ENCODE measurements at regions not wholly inside any gene's neighbourhood (a gene's known extent, or its start where the extent isn't known, plus 50 kb on each side); places are given as distances from the start of the nearest gene placed in this dataset.
"Not testable (repeated sequence)": the region's sequence is repeated elsewhere in the genome, so short reads cannot be mapped to it uniquely, and the experiment has no call there.

DNA sequence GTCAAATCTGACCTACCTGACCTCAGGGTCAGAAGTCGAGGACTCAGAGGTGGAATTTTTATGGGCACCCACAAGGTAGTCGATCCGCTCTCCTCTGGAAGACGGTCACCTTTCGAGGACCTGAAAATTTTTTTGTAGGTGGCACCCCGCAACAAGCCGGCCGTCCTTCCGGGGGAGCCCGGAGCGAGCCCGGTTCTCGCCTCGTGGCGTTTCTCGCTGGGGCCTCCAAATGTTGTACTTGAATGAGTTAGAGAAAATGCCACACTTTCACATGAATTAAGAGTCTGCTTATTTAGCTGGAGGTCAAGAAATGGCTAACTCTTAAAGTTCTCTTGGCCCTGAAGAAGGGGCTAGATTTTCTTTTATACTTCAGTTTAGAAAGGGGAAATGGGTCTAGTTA is 169.0 kb upstream of the CCZ1B start:
- DNase-seq (ENCODE audit: low spot score); POLR2A ChIA-PET (ENCODE audit: low non-redundant PET); CTCF ChIA-PET; H3K9me3 ChIP-seq (ENCODE audit: low read depth, low read length, poor library complexity, severe bottlenecking); H3K27ac ChIP-seq (ENCODE audit: low read depth, low read length, poor library complexity, severe bottlenecking); H3K4me3 ChIP-seq (ENCODE audit: low read depth, low read length, poor library complexity, severe bottlenecking); BruUV-seq (replicated peaks); H3K27me3 ChIP-seq (replicated peaks; ENCODE audit: insufficient read depth, low read depth, low read length, poor library complexity); H3K4me1 ChIP-seq (ENCODE audit: insufficient read depth, low read length, poor library complexity, severe bottlenecking); intact Hi-C loops (cut with micrococcal nuclease; ENCODE audit: unreplicated experiment); H3K36me3 ChIP-seq (ENCODE audit: insufficient read depth, low read length, poor library complexity, severe bottlenecking): not testable (repeated sequence)

DNA sequence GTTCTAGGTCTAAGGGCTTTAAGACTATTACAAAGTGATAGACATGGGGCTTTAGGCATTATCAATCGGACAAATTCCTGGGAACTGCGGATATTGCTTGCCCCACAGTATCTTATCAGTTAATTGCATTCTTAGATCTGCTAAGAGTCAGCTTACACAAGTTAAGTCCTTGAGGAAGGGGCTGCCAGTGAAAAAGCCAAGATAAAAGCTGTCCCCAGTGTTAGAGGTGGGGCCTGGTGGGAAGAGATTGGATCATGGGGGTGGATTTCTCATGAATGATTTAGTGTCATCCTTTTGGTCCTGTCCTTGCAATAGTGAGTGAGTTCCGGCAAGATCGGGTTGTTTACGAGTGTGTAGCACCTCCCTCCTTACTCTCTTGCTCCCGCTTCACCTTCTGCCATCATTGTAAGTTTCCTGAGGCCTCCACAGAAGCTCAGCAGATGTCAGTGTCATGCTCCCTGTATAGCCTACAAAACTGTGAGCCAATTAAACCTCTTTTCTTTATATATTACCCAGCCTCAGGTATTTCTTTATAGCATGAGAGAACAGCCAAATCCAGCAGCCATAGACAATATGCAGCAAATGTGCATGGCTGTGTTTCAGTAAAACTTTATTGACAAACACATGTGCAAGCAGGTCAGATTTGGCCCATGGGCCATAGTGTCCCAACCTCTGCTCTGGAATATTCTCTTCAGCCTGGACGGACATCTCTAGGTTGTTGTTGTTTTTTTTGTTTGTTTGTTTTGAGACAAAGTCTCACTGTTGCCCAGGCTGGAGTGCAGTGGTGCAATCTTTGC is 169.6 kb upstream of the CCZ1B start:
- H3K9me3 ChIP-seq (ENCODE audit: low read depth, low read length, poor library complexity, severe bottlenecking); intact Hi-C loops (cut with micrococcal nuclease; ENCODE audit: unreplicated experiment); POLR2A ChIA-PET (ENCODE audit: low non-redundant PET); H3K27me3 ChIP-seq (replicated peaks; ENCODE audit: insufficient read depth, low read depth, low read length, poor library complexity); H3K36me3 ChIP-seq (ENCODE audit: insufficient read depth, low read length, poor library complexity, severe bottlenecking); H3K27ac ChIP-seq (ENCODE audit: low read depth, low read length, poor library complexity, severe bottlenecking); DNase-seq (ENCODE audit: low spot score); H3K4me1 ChIP-seq (ENCODE audit: insufficient read depth, low read length, poor library complexity, severe bottlenecking); BruUV-seq (replicated peaks); H3K4me3 ChIP-seq (ENCODE audit: low read depth, low read length, poor library complexity, severe bottlenecking); CTCF ChIA-PET: not testable (repeated sequence)

DNA sequence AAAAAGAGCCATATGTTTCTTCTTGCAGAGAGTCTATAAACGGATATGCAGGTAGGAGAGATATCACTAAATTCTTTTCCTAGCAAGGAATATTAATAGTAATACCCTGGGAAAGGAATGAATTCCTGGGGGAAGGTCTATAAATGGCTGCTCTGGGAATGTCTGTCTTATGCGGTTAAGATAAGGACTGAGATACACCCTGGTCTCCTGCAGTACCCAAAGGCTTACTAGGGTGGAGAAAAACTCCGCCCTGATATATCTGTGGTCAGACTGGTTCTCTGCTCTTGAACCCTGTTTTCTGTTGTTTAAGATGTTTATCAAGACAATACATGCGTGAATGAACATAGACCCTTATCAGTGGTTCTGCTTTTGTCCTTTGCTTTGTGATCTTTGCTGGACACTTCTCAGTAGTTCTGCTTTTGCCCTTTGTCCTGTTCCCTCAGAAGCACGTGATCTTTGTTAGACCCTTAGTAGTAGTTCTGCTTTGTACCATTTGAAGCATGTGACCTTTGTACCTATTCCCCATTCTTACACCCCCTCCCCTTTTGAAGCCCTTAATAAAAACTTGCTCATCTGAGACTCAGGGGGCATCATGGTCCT is 173.1 kb upstream of the CCZ1B start:
- BruUV-seq (replicated peaks); H3K27ac ChIP-seq (ENCODE audit: low read depth, low read length, poor library complexity, severe bottlenecking); intact Hi-C loops (cut with micrococcal nuclease; ENCODE audit: unreplicated experiment); DNase-seq (ENCODE audit: low spot score); H3K36me3 ChIP-seq (ENCODE audit: insufficient read depth, low read length, poor library complexity, severe bottlenecking); H3K4me3 ChIP-seq (ENCODE audit: low read depth, low read length, poor library complexity, severe bottlenecking); CTCF ChIA-PET; H3K4me1 ChIP-seq (ENCODE audit: insufficient read depth, low read length, poor library complexity, severe bottlenecking); H3K9me3 ChIP-seq (ENCODE audit: low read depth, low read length, poor library complexity, severe bottlenecking); POLR2A ChIA-PET (ENCODE audit: low non-redundant PET): not testable (repeated sequence)
- H3K27me3 ChIP-seq (replicated peaks; ENCODE audit: insufficient read depth, low read depth, low read length, poor library complexity), result peaks cover 23% of the 10 kb centered on the region

DNA sequence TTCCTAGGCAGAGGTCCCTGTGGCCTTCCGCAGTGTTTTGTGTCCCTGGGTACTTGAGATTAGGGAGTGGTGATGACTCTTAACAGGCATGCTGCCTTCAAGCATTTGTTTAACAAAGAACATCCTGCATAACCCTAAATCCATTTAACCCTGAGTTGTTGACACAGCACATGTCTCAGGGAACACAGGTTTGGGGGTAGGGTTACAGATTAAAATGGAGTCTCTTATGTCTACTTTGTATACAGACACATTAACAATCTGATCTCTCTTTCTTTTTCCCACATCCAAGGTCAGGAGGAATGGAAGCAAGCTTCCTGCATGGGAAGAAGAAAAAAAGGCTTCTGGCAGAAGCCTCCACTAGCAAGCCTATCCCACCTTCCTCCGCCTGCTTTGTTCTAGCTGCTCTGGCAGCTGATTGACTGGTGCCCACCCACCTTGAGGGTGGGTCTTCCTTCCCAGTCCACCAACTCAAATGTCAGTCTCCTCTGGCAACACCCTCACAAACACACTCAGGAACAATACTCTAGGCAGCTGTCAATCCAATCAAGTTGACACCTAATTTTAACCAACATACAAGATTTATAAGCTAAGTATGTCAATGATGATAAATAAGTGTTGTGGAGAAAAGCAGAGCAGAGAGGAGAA is 176.5 kb upstream of the CCZ1B start:
- POLR2A ChIA-PET (ENCODE audit: low non-redundant PET), result no interaction called here

More for the DNA sequence above, 176.5 kb upstream of the CCZ1B start:
- Histone ChIP-seq H3K9me3 (ENCODE audit: low read depth, low read length, poor library complexity, severe bottlenecking) (no peaks in the 10 kb centered on the region), H3K27ac (ENCODE audit: low read depth, low read length, poor library complexity, severe bottlenecking) (no peak overlapping the region), H3K4me1 (ENCODE audit: insufficient read depth, low read length, poor library complexity, severe bottlenecking) (no peaks in the 10 kb centered on the region), H3K36me3 (ENCODE audit: insufficient read depth, low read length, poor library complexity, severe bottlenecking) (no peaks in the 10 kb centered on the region), H3K4me3 (ENCODE audit: low read depth, low read length, poor library complexity, severe bottlenecking) (no peak overlapping the region), H3K27me3 (replicated peaks; ENCODE audit: insufficient read depth, low read depth, low read length, poor library complexity) (peaks cover 24% of the 10 kb centered on the region)
- intact Hi-C loops (cut with micrococcal nuclease; ENCODE audit: unreplicated experiment), result no loop called here
- TF ChIP-seq, protein P1, sequence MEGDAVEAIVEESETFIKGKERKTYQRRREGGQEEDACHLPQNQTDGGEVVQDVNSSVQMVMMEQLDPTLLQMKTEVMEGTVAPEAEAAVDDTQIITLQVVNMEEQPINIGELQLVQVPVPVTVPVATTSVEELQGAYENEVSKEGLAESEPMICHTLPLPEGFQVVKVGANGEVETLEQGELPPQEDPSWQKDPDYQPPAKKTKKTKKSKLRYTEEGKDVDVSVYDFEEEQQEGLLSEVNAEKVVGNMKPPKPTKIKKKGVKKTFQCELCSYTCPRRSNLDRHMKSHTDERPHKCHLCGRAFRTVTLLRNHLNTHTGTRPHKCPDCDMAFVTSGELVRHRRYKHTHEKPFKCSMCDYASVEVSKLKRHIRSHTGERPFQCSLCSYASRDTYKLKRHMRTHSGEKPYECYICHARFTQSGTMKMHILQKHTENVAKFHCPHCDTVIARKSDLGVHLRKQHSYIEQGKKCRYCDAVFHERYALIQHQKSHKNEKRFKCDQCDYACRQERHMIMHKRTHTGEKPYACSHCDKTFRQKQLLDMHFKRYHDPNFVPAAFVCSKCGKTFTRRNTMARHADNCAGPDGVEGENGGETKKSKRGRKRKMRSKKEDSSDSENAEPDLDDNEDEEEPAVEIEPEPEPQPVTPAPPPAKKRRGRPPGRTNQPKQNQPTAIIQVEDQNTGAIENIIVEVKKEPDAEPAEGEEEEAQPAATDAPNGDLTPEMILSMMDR (conservative IDR thresholded peaks at IDR 0.05; ENCODE audit: low read depth, low read length), result no peak
- no peak for TF ChIP-seq EZH2 (IDR thresholded peaks at IDR 0.05; ENCODE audit: borderline replicate concordance, low read depth, low read length, poor library complexity, severe bottlenecking)
- no peak for DNase-seq (ENCODE audit: low spot score)
- CTCF ChIA-PET, result no interaction called here
- BruUV-seq (replicated peaks), result no TSS peak
